Loucy (cell line): ENCODE measurements at regions not wholly inside any gene's neighbourhood (a gene's known extent, or its start where the extent isn't known, plus 50 kb on each side); places are given as distances from the start of the nearest gene placed in this dataset.

ENCODE experiments used
- CTCF ChIP-seq: fragments of 200-600 bp; sonication (generic); conservative IDR thresholded peaks from 2 replicates; pipeline ENCODE4 v1.5.1; 2014; ENCODE audit warnings: mild to moderate bottlenecking, antibody characterized with exemption, low read length
- EZH2phosphoT487 ChIP-seq: fragments of 200-600 bp; IDR thresholded peaks from 2 replicates; pipeline ENCODE4 v1.6.1; 2018; ENCODE audit warnings: antibody characterized with exemption, mild to moderate bottlenecking, moderate library complexity, borderline replicate concordance

- TF ChIP-seq CTCF = no peak
- no peak for TF ChIP-seq EZH2phosphoT487
These were observed 230.0 kb downstream of the MAGEE1 start for GRCh38 chrX:76657499-76657898.
